A549 (cell line): ENCODE measurements at regions not wholly inside any gene's neighbourhood (a gene's known extent, or its start where the extent isn't known, plus 50 kb on each side); places are given as distances from the start of the nearest gene placed in this dataset.

Experiments
- ATAC-seq, 2 experiments: fragments of 200-7000 bp in 1 of 2; fragments of >200 bp in 1 of 2; cut with Nextera tagmentation in 1 of 2; cut with Tn5 transposase in 1 of 2; 3 replicates each; pipeline versions ENCODE4 v1.8.0 to v1.9.1; 2018 to 2020; ENCODE audit warnings: mild to moderate bottlenecking in 1 of 2, moderate library complexity in 1 of 2
- CTCF ChIA-PET: fragments of 300-600 bp; sonication (Branson Sonifier 250); formaldehyde crosslinking; extraction: SDS; loops from one replicate; lab custom pipeline; 2021; ENCODE audit warnings: antibody characterized with exemption, inconsistent platforms; lab: Yijun Ruan, JAX
- POLR2A ChIA-PET: fragments of 350-600 bp; formaldehyde crosslinking; extraction: SDS; loops from one replicate; lab custom pipeline; 2021; ENCODE audit warnings: antibody characterized with exemption, inconsistent platforms; lab: Yijun Ruan, JAX
- DNase-seq, 2 experiments: peaks; one replicate each; pipeline versions ENCODE4 v3.0.0 to v3.0.0-alpha.2; 2011 to 2016; ENCODE audit warnings: low read depth in 1 of 2, low spot score in 1 of 2
- FAIRE-seq: peaks from 2 replicates; lab custom pipeline; 2011; peaks lifted over from hg19 to GRCh38; lab: Jason Lieb, UNC
- H3K27ac ChIP-seq, 2 experiments: fragments of >200 bp; sonication (Bioruptor Twin); formaldehyde crosslinking; 3 replicates each; pipeline ENCODE4 v1.5.1; 2016 to 2017
- H3K4me1 ChIP-seq: fragments of >200 bp; sonication (Bioruptor Twin); formaldehyde crosslinking; 3 replicates; pipeline ENCODE4 v1.6.1; 2016
- H3K4me2 ChIP-seq: fragments of >200 bp; sonication (Bioruptor Twin); formaldehyde crosslinking; 3 replicates; pipeline ENCODE4 v1.6.1; 2016
- H3K4me3 ChIP-seq: fragments of >200 bp; sonication (Bioruptor Twin); formaldehyde crosslinking; 3 replicates; pipeline ENCODE4 v1.5.1; 2016
- H3K9me3 ChIP-seq: fragments of >200 bp; sonication (Bioruptor Twin); formaldehyde crosslinking; 3 replicates; pipeline ENCODE4 v1.6.1; 2016
- ESRRA ChIP-seq: fragments of 150-350 bp; IDR thresholded peaks from 2 replicates; pipeline ENCODE4 v1.6.1; 2014; ENCODE audit warnings: mild to moderate bottlenecking, low read length, borderline replicate concordance
- HDAC2 ChIP-seq: fragments of 200-600 bp; sonication (generic); IDR thresholded peaks from 2 replicates; pipeline ENCODE4 v1.6.1; 2016
- HOXB5 ChIP-seq: fragments of 250-450 bp; sonication (Bioruptor Pico); IDR thresholded peaks from 2 replicates; pipeline ENCODE4 v1.5.0; 2020; ENCODE audit warnings: mild to moderate bottlenecking, moderate library complexity
- KDM5A ChIP-seq: fragments of 200-600 bp; sonication (generic); IDR thresholded peaks from 2 replicates; pipeline ENCODE4 v1.6.1; 2016; ENCODE audit warnings: antibody characterized with exemption, mild to moderate bottlenecking
- MAFK ChIP-seq: fragments of 450-650 bp; IDR thresholded peaks from 2 replicates; pipeline ENCODE4 v1.6.1; 2014; ENCODE audit not compliant: partially characterized antibody
- NFE2L2 ChIP-seq: fragments of 150-350 bp; conservative IDR thresholded peaks from 2 replicates; pipeline ENCODE4 v1.6.1; 2014; ENCODE audit warnings: low read length
- POLR2AphosphoS2 ChIP-seq: conservative IDR thresholded peaks from 2 replicates; pipeline ENCODE4 v1.6.1; 2012; ENCODE audit warnings: low read length, improper control_type of control experiment, inconsistent platforms
- RCOR1 ChIP-seq: fragments of 150-350 bp; IDR thresholded peaks from 2 replicates; pipeline ENCODE4 v1.6.1; 2014; ENCODE audit warnings: antibody characterized with exemption, low read length, low read depth
- RFX5 ChIP-seq: fragments of 450-650 bp; IDR thresholded peaks from 2 replicates; pipeline ENCODE4 v1.7.1; 2014; ENCODE audit warnings: antibody characterized with exemption, mild to moderate bottlenecking, moderate library complexity
- SMC3 ChIP-seq: fragments of >200 bp; sonication (Bioruptor Twin); formaldehyde crosslinking; IDR thresholded peaks from 3 replicates; pipeline ENCODE4 v1.6.1; 2018; ENCODE audit warnings: inconsistent platforms
- SREBF2 ChIP-seq: fragments of 450-650 bp; IDR thresholded peaks from 2 replicates; pipeline ENCODE4 v1.6.1; 2014; ENCODE audit warnings: mild to moderate bottlenecking, moderate library complexity
- ZSCAN20 ChIP-seq: fragments of 250-450 bp; sonication (Bioruptor Pico); IDR thresholded peaks from 2 replicates; pipeline ENCODE4 v1.8.0; 2022; ENCODE audit warnings: mild to moderate bottlenecking, moderate library complexity
- WGBS: methylation state at CpG from one replicate; pipeline ENCODE4 v1.1.6; 2017; ENCODE audit errors: missing lambda C conversion rate; 5-methylcytosine and 5-hydroxymethylcytosine counted together
- TF ChIP-seq, protein P1 (sequence below): fragments of 150-350 bp; IDR thresholded peaks from 2 replicates; pipeline ENCODE4 v1.6.1; 2014; ENCODE audit warnings: low read depth, mild to moderate bottlenecking, low read length
- TF ChIP-seq, protein P2 (sequence below): IDR thresholded peaks from 2 replicates; pipeline ENCODE4 v1.6.1; 2012; ENCODE audit warnings: low read depth, borderline replicate concordance
- TF ChIP-seq, protein P3 (sequence below): fragments of 450-650 bp; IDR thresholded peaks from 2 replicates; pipeline ENCODE4 v1.6.1; 2014; ENCODE audit warnings: antibody characterized with exemption
- TF ChIP-seq, protein P4 (sequence below): fragments of 200-600 bp; sonication (generic); IDR thresholded peaks from 2 replicates; pipeline ENCODE4 v1.6.1; 2016; ENCODE audit warnings: antibody characterized with exemption, mild to moderate bottlenecking, moderate library complexity

DNA sequence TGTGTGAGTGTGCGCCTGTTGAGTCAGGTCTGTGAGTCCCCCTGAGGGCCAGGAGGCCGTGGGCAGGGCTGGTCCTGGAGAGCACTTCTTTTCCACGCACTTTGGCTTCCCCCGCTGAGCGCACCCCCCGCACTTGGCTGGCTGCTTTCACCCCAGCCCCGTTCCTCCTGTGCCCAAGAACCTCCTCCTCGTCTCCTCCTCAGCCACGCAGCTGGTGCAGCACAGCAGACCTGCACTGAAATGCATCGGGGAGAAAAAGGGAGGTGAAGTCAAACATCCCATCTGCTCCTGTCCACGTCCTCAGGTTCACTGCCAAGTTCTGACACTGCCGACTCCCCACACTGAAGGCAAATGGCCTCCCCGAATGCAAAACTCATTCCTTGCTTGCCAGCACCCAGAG lies 362.7 kb upstream of the SFSWAP start:
- POLR2A ChIA-PET = no interaction called here
- ATAC-seq = no peak
- WGBS = 58% methylated on average over 13 of the region's 13 CpGs

DNA sequence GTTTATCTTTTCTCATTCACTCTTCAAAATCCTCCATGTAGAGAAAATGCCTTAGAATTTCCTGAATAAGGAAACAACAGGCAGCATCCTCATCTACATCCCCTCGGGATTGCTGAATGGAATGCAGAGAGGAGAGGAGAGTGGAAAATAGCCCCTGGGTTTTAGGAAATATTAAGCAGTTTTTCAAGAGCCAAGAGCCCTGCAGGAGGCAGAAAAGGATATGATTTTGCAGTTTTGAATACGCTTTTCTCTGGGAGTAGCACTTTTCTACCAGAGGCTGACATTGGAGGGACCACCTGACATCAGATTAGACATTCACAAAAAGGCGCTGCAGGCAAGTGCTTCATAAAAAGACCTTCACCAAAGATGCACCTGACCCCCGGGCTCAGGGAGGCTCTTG lies 362.2 kb upstream of the SFSWAP start:
- no peaks in the 10 kb centered on the region for H3K9me3 ChIP-seq
- no peak overlapping the region for H3K4me2 ChIP-seq
- no peak for ATAC-seq
- no peak for TF ChIP-seq MAFK
- TF ChIP-seq, protein P1, sequence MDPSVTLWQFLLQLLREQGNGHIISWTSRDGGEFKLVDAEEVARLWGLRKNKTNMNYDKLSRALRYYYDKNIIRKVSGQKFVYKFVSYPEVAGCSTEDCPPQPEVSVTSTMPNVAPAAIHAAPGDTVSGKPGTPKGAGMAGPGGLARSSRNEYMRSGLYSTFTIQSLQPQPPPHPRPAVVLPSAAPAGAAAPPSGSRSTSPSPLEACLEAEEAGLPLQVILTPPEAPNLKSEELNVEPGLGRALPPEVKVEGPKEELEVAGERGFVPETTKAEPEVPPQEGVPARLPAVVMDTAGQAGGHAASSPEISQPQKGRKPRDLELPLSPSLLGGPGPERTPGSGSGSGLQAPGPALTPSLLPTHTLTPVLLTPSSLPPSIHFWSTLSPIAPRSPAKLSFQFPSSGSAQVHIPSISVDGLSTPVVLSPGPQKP = no peak
- TF ChIP-seq, protein P2, sequence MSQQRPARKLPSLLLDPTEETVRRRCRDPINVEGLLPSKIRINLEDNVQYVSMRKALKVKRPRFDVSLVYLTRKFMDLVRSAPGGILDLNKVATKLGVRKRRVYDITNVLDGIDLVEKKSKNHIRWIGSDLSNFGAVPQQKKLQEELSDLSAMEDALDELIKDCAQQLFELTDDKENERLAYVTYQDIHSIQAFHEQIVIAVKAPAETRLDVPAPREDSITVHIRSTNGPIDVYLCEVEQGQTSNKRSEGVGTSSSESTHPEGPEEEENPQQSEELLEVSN = no peak
- TF ChIP-seq, all 56 proteins: peak for 0
- ChIA-PET POLR2A (no interaction called here), CTCF (no interaction called here)
- FAIRE-seq (no peak), DNase-seq (no peak)
- no peak overlapping the region for H3K4me3 ChIP-seq
- no peaks in the 10 kb centered on the region for H3K4me1 ChIP-seq
- H3K27ac ChIP-seq = no peak overlapping the region
- WGBS = 42% methylated on average over 4 of the region's 4 CpGs

More for the DNA sequence above, 362.7 kb upstream of the SFSWAP start:
- no peak for TF ChIP-seq POLR2AphosphoS2
- TF ChIP-seq RCOR1 = no peak
- TF ChIP-seq, protein P3, sequence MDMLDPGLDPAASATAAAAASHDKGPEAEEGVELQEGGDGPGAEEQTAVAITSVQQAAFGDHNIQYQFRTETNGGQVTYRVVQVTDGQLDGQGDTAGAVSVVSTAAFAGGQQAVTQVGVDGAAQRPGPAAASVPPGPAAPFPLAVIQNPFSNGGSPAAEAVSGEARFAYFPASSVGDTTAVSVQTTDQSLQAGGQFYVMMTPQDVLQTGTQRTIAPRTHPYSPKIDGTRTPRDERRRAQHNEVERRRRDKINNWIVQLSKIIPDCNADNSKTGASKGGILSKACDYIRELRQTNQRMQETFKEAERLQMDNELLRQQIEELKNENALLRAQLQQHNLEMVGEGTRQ = no peak
- no peak for TF ChIP-seq SREBF2
- no peak for TF ChIP-seq ESRRA
- TF ChIP-seq SMC3 = no peak
- no peak for TF ChIP-seq RFX5
- TF ChIP-seq, protein P4, sequence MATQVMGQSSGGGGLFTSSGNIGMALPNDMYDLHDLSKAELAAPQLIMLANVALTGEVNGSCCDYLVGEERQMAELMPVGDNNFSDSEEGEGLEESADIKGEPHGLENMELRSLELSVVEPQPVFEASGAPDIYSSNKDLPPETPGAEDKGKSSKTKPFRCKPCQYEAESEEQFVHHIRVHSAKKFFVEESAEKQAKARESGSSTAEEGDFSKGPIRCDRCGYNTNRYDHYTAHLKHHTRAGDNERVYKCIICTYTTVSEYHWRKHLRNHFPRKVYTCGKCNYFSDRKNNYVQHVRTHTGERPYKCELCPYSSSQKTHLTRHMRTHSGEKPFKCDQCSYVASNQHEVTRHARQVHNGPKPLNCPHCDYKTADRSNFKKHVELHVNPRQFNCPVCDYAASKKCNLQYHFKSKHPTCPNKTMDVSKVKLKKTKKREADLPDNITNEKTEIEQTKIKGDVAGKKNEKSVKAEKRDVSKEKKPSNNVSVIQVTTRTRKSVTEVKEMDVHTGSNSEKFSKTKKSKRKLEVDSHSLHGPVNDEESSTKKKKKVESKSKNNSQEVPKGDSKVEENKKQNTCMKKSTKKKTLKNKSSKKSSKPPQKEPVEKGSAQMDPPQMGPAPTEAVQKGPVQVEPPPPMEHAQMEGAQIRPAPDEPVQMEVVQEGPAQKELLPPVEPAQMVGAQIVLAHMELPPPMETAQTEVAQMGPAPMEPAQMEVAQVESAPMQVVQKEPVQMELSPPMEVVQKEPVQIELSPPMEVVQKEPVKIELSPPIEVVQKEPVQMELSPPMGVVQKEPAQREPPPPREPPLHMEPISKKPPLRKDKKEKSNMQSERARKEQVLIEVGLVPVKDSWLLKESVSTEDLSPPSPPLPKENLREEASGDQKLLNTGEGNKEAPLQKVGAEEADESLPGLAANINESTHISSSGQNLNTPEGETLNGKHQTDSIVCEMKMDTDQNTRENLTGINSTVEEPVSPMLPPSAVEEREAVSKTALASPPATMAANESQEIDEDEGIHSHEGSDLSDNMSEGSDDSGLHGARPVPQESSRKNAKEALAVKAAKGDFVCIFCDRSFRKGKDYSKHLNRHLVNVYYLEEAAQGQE = no peak
- TF ChIP-seq, protein P2 = no peak
- TF ChIP-seq HDAC2 = no peak
- no peak for TF ChIP-seq KDM5A
- TF ChIP-seq NFE2L2 = no peak
- TF ChIP-seq HOXB5 (CRISPR knock-in tag) = no peak
- no peak for TF ChIP-seq ZSCAN20 (CRISPR knock-in tag)
- no peak overlapping the region for H3K27ac ChIP-seq
- DNase-seq (no peak), FAIRE-seq (no peak)
- CTCF ChIA-PET = no interaction called here
- H3K4me1 ChIP-seq = no peaks in the 10 kb centered on the region
- H3K9me3 ChIP-seq = no peaks in the 10 kb centered on the region
- H3K4me2 ChIP-seq = no peak overlapping the region
- no peak overlapping the region for H3K4me3 ChIP-seq
